NOMO-1 (cell line): ENCODE measurements at regions not wholly inside any gene's neighbourhood (a gene's known extent, or its start where the extent isn't known, plus 50 kb on each side); places are given as distances from the start of the nearest gene placed in this dataset.
"Not testable (repeated sequence)": the region's sequence is repeated elsewhere in the genome, so short reads cannot be mapped to it uniquely, and the experiment has no call there.

Source experiments
- DNase-seq, 2 experiments: peaks; one replicate each; lab custom pipeline; 2025; ENCODE audit not compliant: unreplicated experiment in 2 of 2; lab: John Stamatoyannopoulos, UW

- no peak for DNase-seq
Measured at GRCh38 chr12:89231686-89232085, 120.6 kb downstream of the DUSP6 start.

DNA sequence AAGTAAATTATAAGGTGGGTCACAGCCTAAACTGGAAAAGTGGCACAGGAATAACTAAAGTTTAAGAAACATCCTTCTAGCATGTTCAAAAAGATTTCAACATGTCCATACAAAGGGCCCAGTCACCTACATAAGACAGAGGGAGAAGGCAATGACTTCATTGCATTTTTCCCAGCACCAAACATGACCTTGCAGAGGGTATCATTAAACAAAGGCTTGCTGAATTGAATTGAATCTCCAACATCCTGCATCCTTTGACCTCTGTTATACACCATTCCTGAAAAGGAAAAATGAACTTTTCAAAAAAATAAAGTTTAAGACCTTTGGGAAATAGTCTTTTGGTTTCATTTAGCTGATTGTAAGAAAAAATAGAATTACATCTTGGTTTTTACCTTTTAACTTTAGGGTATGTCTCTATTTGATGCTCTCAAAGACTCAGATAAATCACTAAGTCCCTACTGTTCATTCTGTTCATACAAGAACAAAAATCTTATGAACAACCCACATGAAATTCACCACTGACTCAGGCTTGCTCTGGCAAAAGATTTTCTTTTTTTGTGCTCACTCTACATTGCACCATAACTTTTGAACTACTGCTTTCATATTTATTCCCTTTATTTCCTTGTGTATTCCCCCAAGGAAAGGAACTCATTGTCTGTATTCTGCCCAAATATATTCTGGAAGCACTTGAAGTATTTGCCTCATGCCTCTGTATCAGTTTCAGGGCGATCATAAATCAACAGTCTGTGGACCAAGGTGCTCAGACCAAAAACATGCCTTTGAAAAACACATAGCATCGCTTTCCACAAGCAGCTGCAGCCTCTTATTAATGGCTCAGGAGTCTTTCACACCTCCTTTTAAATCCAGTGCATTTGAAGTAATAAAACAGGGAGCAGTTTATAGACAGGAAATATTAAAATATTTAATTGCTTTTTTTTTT lies 121.7 kb downstream of the DUSP6 start:
- DNase-seq = no peak

DNA sequence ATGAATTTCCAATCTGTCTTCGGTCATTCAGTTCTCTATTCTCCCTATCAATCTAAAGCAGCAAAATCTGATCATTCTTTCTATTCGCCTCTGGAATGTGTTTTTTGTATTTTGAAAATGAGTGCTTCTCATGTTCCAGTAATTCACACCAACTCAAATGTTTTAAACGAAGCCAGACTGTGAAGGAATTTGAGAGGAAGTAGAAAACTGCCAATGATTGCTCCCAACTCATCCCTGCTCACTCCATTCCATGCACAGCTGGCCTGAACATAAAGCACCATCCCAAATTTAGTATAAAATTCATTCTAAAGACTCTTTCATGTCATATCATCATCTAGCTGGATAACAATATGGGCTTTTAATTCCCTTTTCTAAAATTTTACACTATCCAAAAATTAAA lies 123.8 kb downstream of the DUSP6 start:
- DNase-seq = no peak

DNA sequence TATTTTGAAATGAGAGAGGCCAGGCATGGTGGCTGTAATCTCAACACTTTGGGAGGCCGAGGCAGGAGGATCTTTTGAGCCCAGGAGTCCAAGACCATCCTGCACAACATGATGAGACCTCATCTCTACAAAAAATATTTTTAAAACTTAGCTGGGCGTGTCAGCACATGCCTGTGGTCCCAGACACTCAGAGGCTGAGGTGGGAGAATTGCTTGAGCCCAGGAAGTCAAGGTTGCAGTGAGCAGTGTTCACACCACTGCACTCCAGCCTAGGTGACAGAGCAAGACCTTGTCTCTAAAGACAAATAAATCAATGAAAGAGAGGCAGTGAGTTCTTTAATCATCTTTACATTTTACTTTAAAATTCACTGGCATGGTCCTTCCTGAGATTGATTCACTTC lies 124.5 kb downstream of the DUSP6 start:
- no peak for DNase-seq

- DNase-seq = no peak
Measured at GRCh38 chr12:89225808-89226411, 126.4 kb downstream of the DUSP6 start.

DNA sequence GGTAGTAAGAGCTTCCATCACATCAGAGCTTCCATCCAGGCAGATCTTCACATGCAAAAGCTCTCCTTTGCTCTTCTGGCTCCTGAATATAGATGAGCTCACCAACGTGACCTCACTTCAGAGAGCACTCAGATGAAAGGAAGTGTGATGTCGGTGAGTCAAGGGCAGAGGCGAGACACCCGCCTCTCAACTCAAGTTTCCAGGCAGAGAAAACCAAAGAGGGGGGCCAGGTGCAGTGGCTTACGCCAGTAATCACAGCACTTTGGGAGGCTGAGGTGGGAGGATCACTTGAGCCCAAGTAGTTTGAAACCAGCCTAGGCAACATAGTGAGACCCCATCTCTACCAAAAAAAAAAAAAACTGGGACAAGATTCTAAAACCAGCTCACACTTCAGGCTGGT lies 126.9 kb downstream of the DUSP6 start:
- no peak for DNase-seq

DNA sequence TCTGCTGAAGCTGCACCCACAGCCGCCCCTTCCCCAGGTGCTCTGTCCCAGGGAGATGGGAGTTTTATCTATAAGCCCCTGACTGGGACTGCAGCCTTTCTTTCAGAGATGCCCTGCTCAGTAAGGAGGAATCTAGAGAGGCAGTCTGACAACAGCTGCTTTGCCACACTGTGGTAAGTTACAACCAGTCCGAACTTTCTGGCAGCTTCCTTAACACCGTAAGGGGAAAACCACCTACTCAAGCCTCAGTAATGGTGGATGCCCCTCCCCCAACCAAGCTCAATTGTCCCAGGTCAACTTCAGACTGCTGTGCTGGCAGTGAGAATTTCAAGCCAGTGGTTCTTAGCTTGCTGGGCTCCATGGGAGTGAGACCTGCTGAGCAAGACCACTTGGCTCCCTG lies 129.7 kb downstream of the DUSP6 start:
- DNase-seq = not testable (repeated sequence)

GRCh38 chr12:89217472-89217871 lies 134.8 kb downstream of the DUSP6 start:
- peak in 1 of 2 experiments; percentile 19 for DNase-seq

DNA sequence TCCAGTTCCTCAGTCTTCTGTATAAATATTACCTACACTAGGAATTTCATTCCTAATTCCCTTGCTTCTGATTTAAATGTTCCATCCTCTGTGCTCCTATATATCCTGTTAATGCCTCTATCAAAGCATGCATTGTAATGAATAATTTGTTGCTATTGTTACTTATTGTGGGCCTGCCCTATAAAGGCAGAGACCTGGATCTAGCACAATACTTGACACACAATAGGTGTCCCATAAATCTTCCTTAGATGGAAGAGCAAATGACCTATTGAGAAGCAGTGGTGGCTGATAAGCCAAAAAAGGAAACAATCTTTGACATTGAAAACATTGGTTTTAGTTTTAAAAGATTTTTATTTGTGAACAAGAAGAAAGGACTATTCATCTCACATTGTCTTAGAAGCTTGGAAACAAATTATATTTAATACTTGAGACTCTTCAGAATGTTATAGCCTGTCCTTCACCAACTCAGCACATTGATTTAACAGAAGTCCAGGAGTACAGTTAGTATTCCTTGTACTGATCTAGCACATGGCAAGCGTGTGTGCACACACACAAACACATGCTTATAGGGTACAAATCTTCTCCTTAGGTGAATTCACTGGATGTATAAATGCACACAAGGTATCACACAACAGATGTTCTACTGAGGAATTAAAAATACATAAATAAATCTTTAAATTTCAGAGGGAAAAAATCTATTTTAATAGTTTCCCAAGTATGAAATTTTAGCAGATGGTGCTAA lies 135.9 kb downstream of the DUSP6 start:
- no peak for DNase-seq

DNA sequence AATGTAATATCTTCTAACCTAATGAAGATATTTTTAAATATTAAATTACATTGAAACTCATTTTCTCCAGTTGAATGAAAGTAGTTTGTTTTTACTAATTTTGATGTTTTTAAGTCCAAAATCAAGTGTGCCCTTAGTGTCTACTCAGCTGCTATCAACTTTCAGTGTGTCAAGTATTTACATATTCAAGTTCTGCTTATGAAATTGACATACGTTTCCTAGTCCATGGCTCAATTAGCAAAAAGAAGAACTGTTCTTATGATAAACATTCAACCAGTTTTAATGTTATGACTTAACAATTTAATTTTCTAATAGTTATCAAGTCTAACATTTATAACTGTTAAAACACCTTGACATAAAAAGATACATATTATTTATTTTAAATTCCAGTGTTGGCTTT lies 137.1 kb downstream of the DUSP6 start:
- peak in 1 of 2 experiments; percentile 78 for DNase-seq

- no peak for DNase-seq
Measured at GRCh38 chr12:89213747-89214146, 138.6 kb downstream of the DUSP6 start.

- no peak for DNase-seq
Measured at GRCh38 chr12:89213139-89213538, 139.2 kb downstream of the DUSP6 start.

DNA sequence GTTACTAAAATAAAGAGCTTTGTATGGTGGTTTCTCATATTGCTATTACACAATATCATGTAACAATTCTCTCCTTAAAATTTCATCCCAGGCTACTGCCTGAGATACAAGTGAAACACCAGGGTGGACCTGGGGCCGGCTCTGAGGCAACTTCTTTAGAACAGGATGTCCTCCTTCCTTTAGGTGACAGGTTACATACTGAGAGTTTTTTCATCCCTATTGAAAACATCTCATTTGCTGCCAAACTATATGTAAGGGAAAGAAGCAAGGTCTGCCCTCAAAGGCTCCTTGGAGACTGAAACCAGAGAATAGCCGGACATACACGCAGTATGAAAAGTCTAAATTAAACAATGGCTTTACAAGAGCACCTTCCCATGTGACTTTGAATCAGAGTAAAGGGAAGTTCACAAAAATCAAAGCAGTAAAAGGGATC lies 139.9 kb downstream of the DUSP6 start:
- peak in 1 of 2 experiments; percentile 55 for DNase-seq

DNA sequence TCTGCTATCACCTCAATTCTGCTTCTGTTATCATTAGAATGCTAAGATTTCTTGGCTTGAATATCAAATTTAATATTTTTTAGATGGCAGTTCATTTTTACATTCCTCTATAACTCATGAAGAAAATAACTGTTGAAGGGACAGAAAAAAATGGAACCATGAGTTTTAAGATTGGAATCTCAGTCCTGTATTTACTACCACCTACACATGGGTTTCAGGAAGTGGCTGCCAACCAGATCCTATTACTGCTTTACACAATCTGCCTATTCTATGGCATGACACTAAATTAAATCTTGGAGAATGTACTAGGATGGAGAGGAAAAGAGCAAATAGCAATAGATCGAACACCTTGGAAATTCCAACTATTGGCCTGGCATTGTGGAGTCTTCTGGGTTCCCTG lies 140.8 kb downstream of the DUSP6 start:
- DNase-seq = no peak

GRCh38 chr12:89210277-89210676 lies 142.0 kb downstream of the DUSP6 start:
- DNase-seq = no peak

DNA sequence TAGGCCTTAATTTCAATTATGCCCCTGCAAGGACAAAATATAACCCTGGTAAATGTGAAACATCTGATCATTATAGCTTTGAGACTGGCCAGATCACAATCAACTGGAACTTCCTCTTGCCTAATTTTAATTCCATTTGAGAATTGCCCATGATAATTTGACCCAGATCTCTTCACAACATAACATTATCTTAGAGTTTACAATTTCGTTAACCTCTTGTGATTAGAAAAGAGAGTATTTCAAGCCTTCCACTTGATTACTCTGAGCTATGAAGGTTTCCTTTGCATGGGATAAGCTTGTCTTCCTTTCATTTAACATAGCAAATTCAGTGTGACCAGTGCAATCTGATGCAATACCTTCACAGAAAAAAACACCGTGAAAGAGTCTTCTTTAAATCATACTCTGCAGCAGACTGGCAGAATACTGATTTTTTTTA lies 143.6 kb downstream of the DUSP6 start:
- peak; percentile 20 to 44 for DNase-seq

GRCh38 chr12:89206390-89206789 lies 145.9 kb downstream of the DUSP6 start:
- peak; percentile 30 to 51 for DNase-seq

- DNase-seq = no peak
Measured at GRCh38 chr12:89205517-89205916, 146.8 kb downstream of the DUSP6 start.

GRCh38 chr12:89203144-89203543 lies 149.2 kb downstream of the DUSP6 start:
- DNase-seq = no peak

- peak in 1 of 2 experiments; percentile 22 for DNase-seq
Measured at GRCh38 chr12:89200217-89200616, 152.1 kb downstream of the DUSP6 start.

GRCh38 chr12:89195470-89195869 lies 156.8 kb downstream of the DUSP6 start:
- DNase-seq = no peak
